Panc1 (cell line): ENCODE measurements at regions not wholly inside any gene's neighbourhood (a gene's known extent, or its start where the extent isn't known, plus 50 kb on each side); places are given as distances from the start of the nearest gene placed in this dataset.
"Not testable (repeated sequence)": the region's sequence is repeated elsewhere in the genome, so short reads cannot be mapped to it uniquely, and the experiment has no call there.

Experiments
- CTCF ChIP-seq: fragments of 450-650 bp; IDR thresholded peaks from 2 replicates; pipeline ENCODE4 v1.5.1; 2017; ENCODE audit warnings: mild to moderate bottlenecking
- POLR2AphosphoS5 ChIP-seq: IDR thresholded peaks from 2 replicates; pipeline ENCODE4 v1.6.1; 2012; ENCODE audit warnings: mild to moderate bottlenecking, low read depth, low read length, moderate library complexity
- SIN3A ChIP-seq: IDR thresholded peaks from 2 replicates; pipeline ENCODE4 v1.6.1; 2012; ENCODE audit warnings: low read depth, mild to moderate bottlenecking, low read length, moderate library complexity, borderline replicate concordance; ENCODE audit not compliant: insufficient read depth
- TCF7L2 ChIP-seq: IDR thresholded peaks from 2 replicates; pipeline ENCODE4 v1.6.1; 2011; ENCODE audit warnings: mild to moderate bottlenecking, low read depth, low read length, inconsistent platforms

DNA sequence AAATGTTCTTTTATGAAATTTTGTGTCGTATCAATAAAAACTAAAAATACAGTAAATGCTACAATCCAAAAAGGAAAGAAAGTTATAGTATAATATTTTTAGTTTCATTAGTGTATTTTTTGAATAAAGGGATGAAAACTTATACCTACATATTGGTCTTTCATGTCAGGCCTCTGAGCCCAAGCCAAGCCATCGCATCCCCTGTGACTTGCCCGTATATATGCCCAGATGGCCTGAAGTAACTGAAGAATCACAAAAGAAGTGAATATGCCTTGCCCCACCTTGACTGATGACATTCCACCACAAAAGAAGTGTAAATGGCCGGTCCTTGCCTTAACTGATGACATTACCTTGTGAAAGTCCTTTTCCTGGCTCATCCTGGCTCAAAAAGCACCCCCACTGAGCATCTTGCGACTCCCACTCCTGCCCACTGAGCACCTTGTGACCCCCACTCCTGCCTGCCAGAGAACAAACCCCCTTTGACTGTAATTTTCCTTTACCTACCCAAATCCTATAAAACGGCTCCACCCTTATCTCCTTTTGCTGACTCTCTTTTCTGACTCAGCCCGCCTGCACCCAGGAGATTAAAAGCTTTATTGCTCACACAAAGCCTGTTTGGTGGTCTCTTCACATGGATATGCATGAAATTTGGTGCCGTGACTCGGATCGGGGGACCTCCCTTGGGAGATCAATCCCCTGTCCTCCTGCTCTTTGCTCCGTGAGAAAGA, 108.2 kb upstream of the PELI1 start:
- TF ChIP-seq SIN3A, CTCF, POLR2AphosphoS5, TCF7L2: not testable (repeated sequence)
